CD4-positive, alpha-beta T cell treated with Interleukin-4 for 4 hours (primary cell): ENCODE measurements at regions not wholly inside any gene's neighbourhood (a gene's known extent, or its start where the extent isn't known, plus 50 kb on each side); places are given as distances from the start of the nearest gene placed in this dataset.
"Not testable (repeated sequence)": the region's sequence is repeated elsewhere in the genome, so short reads cannot be mapped to it uniquely, and the experiment has no call there.

Experiments used
- DNase-seq: peaks from one replicate; pipeline ENCODE4 v3.0.0-alpha.2; 2020

DNA sequence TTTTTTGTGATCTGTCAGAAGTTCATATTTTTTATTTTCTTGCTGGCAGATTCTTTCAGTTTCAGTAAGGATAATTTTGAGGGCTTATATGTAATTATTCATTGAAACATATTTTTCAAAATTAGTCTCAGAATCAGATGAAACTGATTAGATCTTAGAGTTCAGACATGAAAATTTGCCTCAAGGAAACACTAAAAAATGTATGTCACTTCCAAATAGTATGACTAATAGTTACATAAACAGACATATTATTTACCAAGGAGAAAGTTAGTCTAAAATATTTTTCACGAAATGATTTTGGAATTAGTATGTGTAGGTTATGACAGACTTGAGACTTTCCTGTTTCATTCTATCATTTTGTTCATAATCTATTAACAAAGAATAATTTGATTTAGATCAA, 628.6 kb downstream of the CCDC85A start:
- DNase-seq = no peak

DNA sequence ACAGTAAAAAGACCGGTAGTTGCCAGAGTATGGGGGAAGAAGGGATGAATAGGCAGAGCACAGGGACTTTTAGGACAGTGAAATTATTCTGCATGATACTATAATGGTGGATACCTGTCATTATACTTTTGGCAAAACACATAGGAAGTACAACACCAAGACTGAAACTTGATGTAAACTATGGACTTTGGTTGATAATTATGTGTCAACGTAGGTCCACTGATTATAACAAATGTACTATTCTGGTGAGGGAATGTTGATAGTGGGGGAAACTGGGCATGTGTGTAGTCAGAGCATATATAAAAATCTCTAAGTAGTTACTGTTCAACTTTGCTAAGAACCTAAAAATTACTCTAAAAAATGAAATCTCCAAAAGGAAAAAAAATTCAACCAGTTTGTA, 629.7 kb downstream of the CCDC85A start:
- no peak for DNase-seq

DNA sequence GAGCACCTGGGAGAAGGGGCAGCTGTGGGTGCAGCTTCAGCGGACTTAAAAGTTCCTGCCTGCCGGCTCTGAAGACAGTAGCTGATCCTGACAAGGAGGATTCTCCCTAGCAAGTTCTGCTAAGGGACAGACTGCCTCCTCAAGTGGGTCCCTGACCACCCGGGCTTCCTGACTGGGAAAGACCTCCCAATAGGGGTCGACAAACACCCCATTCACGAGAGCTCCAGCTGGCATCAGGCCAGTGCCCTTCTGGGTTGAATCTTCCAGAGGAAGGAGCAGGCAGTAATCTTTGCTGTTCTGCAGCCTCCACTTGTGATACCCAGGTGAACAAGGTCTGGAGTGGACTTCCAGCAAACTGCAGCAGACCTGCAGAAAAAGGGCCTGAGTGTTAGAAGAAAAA, 632.9 kb downstream of the CCDC85A start:
- no peak for DNase-seq

GRCh38 chr2:56831780-56832179, 648.0 kb downstream of the CCDC85A start:
- no peak for DNase-seq

- no peak for DNase-seq
Observed at GRCh38 chr2:56834686-56835085, 650.9 kb downstream of the CCDC85A start.

- not testable (repeated sequence) for DNase-seq
Observed at GRCh38 chr2:56840009-56840408, 656.2 kb downstream of the CCDC85A start.

DNA sequence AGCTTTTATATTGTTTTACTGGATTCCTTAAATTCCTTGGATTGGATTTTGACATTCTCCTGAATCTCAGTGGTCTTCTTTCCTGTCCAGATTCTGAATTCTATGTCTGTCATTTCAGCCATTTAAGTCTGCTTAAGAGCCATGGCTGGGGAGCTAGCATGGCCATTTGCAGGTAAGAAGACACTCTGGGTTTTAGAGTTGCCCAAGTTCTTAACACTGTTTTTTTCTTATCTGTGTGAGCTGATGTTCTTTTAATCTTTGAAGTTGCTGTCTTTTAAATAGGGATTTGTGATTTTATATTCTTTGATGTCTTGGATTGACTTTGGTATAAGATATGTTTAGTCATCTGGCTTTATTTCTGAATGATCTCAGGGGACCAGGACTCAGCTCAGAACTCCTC, 677.2 kb downstream of the CCDC85A start:
- DNase-seq = no peak

GRCh38 chr2:56871644-56872043, 687.9 kb downstream of the CCDC85A start:
- DNase-seq = no peak

DNA sequence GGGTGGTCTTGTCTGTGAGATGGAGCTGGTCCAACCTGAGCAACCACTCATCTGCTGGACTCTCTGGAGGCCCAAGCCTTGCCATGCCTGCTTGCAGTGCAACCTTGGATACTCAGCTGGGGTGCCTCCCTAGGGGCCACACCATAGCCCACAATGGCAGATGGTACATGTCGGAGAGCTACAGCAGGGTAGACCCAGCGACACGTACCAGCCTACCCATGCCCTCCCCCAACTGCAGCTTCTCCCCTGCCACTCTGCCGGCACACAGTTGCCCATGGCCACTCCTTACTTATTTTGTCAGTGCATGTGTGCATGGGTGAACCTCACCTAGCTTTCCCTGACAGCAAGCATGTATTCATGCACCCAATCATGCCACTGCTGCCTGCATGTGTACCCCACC, 690.9 kb downstream of the CCDC85A start:
- no peak for DNase-seq

DNA sequence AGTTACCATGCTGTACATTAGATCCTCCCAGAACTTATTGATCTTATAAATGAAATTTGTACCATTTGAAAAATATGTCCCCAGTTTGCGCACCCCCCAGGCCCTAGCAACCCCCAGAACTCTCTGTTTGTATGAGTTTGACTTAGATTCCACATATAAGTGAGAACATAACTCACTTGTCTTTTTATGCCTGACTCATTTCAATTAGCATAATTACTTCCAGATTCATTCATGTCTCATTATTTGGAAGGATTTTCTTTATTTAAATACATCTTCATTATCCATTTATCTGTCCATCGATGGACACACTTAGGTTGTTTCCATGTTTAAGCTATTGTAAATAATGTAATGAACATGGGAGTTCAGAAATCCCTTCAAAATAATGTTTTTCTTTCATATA, 705.9 kb downstream of the CCDC85A start:
- DNase-seq = no peak

- no peak for DNase-seq
Observed at GRCh38 chr2:56892382-56892781, 708.6 kb downstream of the CCDC85A start.

- no peak for DNase-seq
Observed at GRCh38 chr2:56898986-56899385, 715.2 kb downstream of the CCDC85A start.

- DNase-seq = no peak
Observed at GRCh38 chr2:56912490-56912889, 728.7 kb downstream of the CCDC85A start.

- DNase-seq = no peak
Observed at GRCh38 chr2:56918790-56919189, 735.0 kb downstream of the CCDC85A start.

DNA sequence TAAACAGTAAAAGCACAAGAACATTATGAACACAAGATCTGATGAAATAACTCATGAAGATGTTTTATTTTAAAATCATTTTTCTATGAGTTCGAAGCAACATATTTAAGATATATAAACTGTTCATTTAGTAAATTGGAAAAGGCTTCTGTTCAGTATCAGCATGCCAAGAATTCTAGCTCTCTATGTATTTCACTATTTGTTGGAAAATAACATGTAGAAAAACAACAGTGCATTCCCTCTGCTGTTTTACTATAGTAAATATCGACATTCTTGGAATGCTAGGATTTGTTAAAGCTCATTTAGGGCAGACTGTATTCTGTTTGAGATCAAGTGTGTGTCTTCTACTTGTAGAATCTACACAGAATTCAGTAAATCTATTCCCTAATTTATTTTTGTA, 750.2 kb downstream of the CCDC85A start:
- DNase-seq = no peak

- DNase-seq = no peak
Observed at GRCh38 chr2:56934866-56935265, 751.1 kb downstream of the CCDC85A start.

DNA sequence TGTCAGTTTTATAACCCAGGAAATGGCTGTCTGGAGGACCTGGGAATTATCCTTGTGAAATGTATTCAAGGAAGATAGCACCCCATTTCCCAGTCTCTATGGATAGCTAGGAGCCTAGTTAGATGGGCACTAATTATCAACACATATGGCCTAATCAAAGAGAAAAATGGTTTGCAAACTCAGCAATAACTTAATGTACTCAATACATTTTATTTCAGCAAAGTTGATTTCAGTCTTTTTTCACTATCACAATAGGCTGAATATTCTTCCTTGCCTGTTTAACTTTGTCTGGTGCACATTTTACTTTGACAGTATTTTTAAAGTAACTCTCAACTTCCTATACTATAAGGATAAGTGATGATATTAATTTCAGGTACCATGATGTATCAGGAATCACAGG, 756.3 kb downstream of the CCDC85A start:
- DNase-seq = no peak

- DNase-seq = no peak
Observed at GRCh38 chr2:56952871-56953270, 769.1 kb downstream of the CCDC85A start.

DNA sequence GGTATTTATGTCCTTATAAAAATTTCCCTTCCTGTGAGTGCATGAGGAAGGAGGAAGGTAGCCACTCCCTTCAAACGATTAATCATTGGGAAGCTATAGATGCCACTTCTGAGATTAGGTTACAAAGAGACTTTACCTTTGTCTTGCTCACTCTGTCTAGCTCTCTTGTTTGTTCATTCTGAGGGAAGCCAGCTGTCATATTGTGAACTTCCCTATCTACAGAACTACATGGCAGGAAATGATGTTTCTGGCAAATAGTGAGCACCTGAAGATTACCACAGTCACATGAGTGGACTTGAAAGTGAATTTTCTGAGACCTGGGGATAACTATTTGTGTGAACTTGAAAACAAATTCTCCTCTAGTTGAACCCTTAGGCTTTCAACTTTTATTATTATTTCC, 776.8 kb downstream of the CCDC85A start:
- no peak for DNase-seq

GRCh38 chr2:56962673-56963072, 778.9 kb downstream of the CCDC85A start:
- DNase-seq = no peak

DNA sequence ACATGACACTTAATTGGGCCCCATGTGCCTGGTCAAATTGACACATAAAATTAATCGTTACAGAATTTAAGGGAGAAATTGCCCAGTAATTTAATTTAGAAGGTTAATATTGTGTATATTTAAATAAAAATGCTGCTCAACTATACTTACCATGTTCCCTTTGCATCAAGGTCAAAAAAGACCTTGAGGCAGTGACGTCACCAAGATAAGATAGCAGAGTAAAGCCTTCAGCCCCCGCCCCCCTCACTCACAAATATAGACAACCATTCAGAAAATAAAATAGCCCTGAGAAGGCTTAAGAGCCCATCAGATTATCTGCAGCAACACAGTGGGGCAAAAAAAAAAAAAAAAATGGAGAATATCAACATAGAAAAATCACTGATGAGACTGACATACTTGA, 785.7 kb downstream of the CCDC85A start:
- no peak for DNase-seq

- DNase-seq = no peak
Observed at GRCh38 chr2:56971383-56971974, 787.7 kb downstream of the CCDC85A start.

DNA sequence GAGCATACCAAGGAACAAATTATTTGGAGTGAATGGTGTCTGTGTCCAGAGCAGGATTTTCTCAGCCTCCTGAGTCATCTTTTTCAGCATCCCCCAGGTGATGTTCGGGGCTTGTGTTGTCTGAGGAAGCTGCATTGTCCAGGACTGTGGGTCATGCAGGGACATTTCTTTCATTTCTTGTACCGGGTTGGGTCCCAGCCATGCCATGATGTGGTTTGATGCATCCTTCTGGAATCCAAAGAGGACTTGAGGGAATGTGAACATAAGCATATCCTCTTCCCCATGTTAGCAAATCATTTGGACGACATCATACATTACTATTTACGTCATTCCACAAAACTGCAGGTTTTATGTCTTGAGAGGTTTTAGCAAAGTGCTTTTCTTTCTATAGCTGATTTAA, 797.8 kb downstream of the CCDC85A start:
- no peak for DNase-seq

DNA sequence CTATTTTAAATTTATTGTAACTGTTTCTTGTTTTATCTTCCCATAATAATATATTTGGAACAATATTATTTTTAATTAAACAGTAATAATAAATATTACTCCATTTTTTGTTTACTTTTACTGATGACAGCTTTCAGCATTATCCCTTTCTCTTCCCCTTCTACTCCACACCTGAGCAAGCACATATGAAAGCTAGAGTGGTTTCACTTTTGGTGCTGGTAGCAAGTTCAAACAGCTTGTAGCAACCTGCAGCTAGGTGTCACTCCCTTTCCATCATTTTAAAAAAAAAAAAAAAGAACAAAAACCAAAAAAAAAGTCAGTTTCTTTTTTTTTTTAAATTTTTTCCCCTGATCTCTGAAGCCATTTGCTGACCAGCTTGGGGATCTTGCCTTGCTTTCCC, 801.8 kb downstream of the CCDC85A start:
- DNase-seq = no peak

DNA sequence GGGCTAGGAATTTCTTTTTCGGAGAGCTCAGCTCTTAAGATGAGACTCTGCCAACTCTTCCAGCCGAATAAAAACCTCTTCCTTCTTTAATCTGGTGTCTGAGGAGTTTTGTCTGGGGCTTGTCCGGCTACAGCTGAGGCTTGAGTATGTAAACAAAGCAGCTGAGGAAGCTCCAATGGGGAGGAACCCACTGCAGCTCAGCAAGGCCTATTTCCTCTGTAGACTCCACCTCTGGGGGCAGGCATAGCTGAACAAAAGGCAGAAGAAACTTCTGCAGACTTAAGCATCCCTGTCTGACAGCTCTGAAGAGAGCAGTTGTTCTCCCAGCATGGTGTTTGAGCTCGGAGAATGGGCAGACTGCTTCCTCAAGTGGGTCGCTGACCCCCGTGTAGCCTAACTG, 838.7 kb downstream of the CCDC85A start:
- no peak for DNase-seq
